ENCODE measurements at regions not wholly inside any gene's neighbourhood (a gene's known extent, or its start where the extent isn't known, plus 50 kb on each side); places are given as distances from the start of the nearest gene placed in this dataset.
"Not testable (repeated sequence)": the region's sequence is repeated elsewhere in the genome, so short reads cannot be mapped to it uniquely, and the experiment has no call there.

DNA sequence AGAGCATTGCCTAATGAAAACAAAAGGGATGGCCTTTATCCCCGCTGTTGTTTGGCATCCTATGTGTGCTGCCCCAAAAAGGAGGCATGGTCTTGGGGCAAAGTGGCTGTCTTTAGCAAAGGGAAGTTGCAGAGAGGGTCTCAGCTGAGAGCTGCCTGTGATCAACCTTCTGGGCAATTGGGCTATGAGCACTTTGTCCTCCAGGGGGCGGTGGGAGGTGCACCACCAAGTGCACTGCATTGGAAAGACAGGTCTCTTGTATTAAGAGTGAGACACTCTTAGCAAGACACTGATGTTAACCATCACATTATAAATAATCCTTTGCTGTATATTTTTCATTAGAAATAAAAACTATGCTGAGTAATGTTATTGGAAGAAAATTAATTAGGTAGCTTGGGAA, 314.8 kb downstream of the POM121L12 start:
- Mint-ChIP-seq H3K27ac (ENCODE audit: unreplicated experiment) (no peak overlapping the region), H3K4me3 (ENCODE audit: low read depth, unreplicated experiment) (no peak overlapping the region), H3K9me3 (ENCODE audit: low read depth, unreplicated experiment) (peaks cover 7% of the 10 kb centered on the region), H3K4me1 (ENCODE audit: low read depth, unreplicated experiment) (no peaks in the 10 kb centered on the region), H3K27me3 (ENCODE audit: unreplicated experiment) (no peaks in the 10 kb centered on the region), H3K36me3 (ENCODE audit: insufficient read depth, unreplicated experiment) (no peaks in the 10 kb centered on the region)
- intact Hi-C loops (cut with micrococcal nuclease; ENCODE audit: unreplicated experiment) = no loop called here
- peak; percentile 5 for DNase-seq
- CTCF ChIA-PET = interaction anchor here (0.6 kb wide), 1 partner anchor 1340 kb away, joined by 6 read pairs; no protein-coding TSS in a partner anchor
- TF ChIP-seq, protein P1, sequence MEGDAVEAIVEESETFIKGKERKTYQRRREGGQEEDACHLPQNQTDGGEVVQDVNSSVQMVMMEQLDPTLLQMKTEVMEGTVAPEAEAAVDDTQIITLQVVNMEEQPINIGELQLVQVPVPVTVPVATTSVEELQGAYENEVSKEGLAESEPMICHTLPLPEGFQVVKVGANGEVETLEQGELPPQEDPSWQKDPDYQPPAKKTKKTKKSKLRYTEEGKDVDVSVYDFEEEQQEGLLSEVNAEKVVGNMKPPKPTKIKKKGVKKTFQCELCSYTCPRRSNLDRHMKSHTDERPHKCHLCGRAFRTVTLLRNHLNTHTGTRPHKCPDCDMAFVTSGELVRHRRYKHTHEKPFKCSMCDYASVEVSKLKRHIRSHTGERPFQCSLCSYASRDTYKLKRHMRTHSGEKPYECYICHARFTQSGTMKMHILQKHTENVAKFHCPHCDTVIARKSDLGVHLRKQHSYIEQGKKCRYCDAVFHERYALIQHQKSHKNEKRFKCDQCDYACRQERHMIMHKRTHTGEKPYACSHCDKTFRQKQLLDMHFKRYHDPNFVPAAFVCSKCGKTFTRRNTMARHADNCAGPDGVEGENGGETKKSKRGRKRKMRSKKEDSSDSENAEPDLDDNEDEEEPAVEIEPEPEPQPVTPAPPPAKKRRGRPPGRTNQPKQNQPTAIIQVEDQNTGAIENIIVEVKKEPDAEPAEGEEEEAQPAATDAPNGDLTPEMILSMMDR (IDR thresholded peaks at IDR 0.05; ENCODE audit: unreplicated experiment) = peak; percentile 20
- no TSS peak for BruUV-seq (replicated peaks)

GRCh38 chr7:53351681-53352080, 316.2 kb downstream of the POM121L12 start:
- intact Hi-C loops (cut with micrococcal nuclease; ENCODE audit: unreplicated experiment) = no loop called here
- Mint-ChIP-seq H3K4me1 (ENCODE audit: low read depth, unreplicated experiment) (no peaks in the 10 kb centered on the region), H3K9me3 (ENCODE audit: low read depth, unreplicated experiment) (peaks cover 8% of the 10 kb centered on the region), H3K36me3 (ENCODE audit: insufficient read depth, unreplicated experiment) (no peaks in the 10 kb centered on the region), H3K27me3 (ENCODE audit: unreplicated experiment) (no peaks in the 10 kb centered on the region), H3K27ac (ENCODE audit: unreplicated experiment) (no peak overlapping the region), H3K4me3 (ENCODE audit: low read depth, unreplicated experiment) (no peak overlapping the region)
- TF ChIP-seq, protein P1 (IDR thresholded peaks at IDR 0.05; ENCODE audit: unreplicated experiment) = no peak
- CTCF ChIA-PET = no interaction called here
- no TSS peak for BruUV-seq (replicated peaks)
- no peak for DNase-seq

GRCh38 chr7:53358269-53358668, 322.8 kb downstream of the POM121L12 start:
- TF ChIP-seq, protein P1 (IDR thresholded peaks at IDR 0.05; ENCODE audit: unreplicated experiment) = no peak
- CTCF ChIA-PET = no interaction called here
- Mint-ChIP-seq H3K36me3 (ENCODE audit: insufficient read depth, unreplicated experiment) (no peaks in the 10 kb centered on the region), H3K27me3 (ENCODE audit: unreplicated experiment) (no peaks in the 10 kb centered on the region), H3K9me3 (ENCODE audit: low read depth, unreplicated experiment) (peaks cover 20% of the 10 kb centered on the region), H3K4me3 (ENCODE audit: low read depth, unreplicated experiment) (no peak overlapping the region), H3K4me1 (ENCODE audit: low read depth, unreplicated experiment) (no peaks in the 10 kb centered on the region), H3K27ac (ENCODE audit: unreplicated experiment) (no peak overlapping the region)
- intact Hi-C loops (cut with micrococcal nuclease; ENCODE audit: unreplicated experiment) = no loop called here
- no TSS peak for BruUV-seq (replicated peaks)
- DNase-seq = no peak

DNA sequence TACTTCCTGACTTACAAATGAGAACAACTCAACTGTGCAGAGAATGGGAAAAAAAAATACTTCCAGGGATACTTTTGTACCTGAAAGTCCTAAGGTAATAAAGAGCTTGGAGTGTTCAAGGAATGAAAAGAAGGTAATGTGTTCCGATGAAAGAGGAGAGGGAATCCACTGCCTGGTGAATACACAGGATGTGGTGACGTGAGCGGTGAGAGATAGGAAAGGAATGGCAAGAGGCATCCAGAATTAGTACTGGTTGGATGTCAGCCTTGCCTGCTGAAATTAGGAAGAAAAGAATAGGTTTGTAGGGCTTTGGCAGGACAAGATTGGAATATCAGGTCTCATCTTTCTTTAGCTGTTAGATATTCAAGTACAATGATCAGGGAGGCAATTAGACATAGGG, 347.7 kb downstream of the POM121L12 start:
- TF ChIP-seq, protein P1 (IDR thresholded peaks at IDR 0.05; ENCODE audit: unreplicated experiment) = no peak
- no TSS peak for BruUV-seq (replicated peaks)
- Mint-ChIP-seq H3K9me3 (ENCODE audit: low read depth, unreplicated experiment) (peaks cover 9% of the 10 kb centered on the region), H3K4me3 (ENCODE audit: low read depth, unreplicated experiment) (no peak overlapping the region), H3K36me3 (ENCODE audit: insufficient read depth, unreplicated experiment) (no peaks in the 10 kb centered on the region), H3K4me1 (ENCODE audit: low read depth, unreplicated experiment) (no peaks in the 10 kb centered on the region), H3K27me3 (ENCODE audit: unreplicated experiment) (no peaks in the 10 kb centered on the region), H3K27ac (ENCODE audit: unreplicated experiment) (no peak overlapping the region)
- CTCF ChIA-PET = no interaction called here
- intact Hi-C loops (cut with micrococcal nuclease; ENCODE audit: unreplicated experiment) = no loop called here
- no peak for DNase-seq

- H3K4me1 Mint-ChIP-seq (ENCODE audit: low read depth, unreplicated experiment); H3K36me3 Mint-ChIP-seq (ENCODE audit: insufficient read depth, unreplicated experiment); CTCF ChIA-PET; H3K4me3 Mint-ChIP-seq (ENCODE audit: low read depth, unreplicated experiment); H3K27me3 Mint-ChIP-seq (ENCODE audit: unreplicated experiment); intact Hi-C loops (cut with micrococcal nuclease; ENCODE audit: unreplicated experiment); BruUV-seq (replicated peaks); H3K27ac Mint-ChIP-seq (ENCODE audit: unreplicated experiment); DNase-seq: not testable (repeated sequence)
- peaks cover 11% of the 10 kb centered on the region for H3K9me3 Mint-ChIP-seq (ENCODE audit: low read depth, unreplicated experiment)
These were observed 349.8 kb downstream of the POM121L12 start for GRCh38 chr7:53385239-53385638.

Measured in Calu3 (cell line).